NCI-H446 treated with DMSO at 0.1 percent for 48 hours (cell line): ENCODE measurements at regions not wholly inside any gene's neighbourhood (a gene's known extent, or its start where the extent isn't known, plus 50 kb on each side); places are given as distances from the start of the nearest gene placed in this dataset.

ENCODE experiments used
- DNase-seq: peaks from one replicate; lab custom pipeline; 2025; lab: John Stamatoyannopoulos, UW

- no peak for DNase-seq
Observed at GRCh38 chr2:45141883-45142866, 132.9 kb upstream of the SIX2 start.

- no peak for DNase-seq
Observed at GRCh38 chr2:45140675-45141074, 131.4 kb upstream of the SIX2 start.

DNA sequence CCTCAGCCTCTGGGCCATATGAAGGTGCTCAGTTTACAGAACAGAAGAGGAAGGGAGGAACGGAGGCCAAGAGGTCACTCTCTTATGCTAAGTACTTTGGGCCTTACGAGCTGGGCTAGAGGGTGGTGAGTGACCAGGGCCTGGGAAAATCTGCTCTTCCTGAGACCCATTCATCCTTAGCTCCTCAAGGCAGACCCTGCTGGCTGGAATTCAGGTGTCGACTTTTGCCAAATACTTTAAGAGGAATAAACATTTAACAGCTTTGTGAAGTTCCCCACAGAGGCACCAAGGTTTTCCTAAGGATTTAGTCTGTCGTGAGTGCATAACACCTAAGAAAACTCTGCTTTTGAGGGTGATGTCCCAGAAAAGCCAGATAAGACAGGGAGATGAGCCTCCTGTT lies 129.7 kb upstream of the SIX2 start:
- DNase-seq: no peak

- no peak for DNase-seq
Observed at GRCh38 chr2:45137966-45138695, 128.9 kb upstream of the SIX2 start.

- DNase-seq: no peak
Observed at GRCh38 chr2:45134726-45135125, 125.5 kb upstream of the SIX2 start.

DNA sequence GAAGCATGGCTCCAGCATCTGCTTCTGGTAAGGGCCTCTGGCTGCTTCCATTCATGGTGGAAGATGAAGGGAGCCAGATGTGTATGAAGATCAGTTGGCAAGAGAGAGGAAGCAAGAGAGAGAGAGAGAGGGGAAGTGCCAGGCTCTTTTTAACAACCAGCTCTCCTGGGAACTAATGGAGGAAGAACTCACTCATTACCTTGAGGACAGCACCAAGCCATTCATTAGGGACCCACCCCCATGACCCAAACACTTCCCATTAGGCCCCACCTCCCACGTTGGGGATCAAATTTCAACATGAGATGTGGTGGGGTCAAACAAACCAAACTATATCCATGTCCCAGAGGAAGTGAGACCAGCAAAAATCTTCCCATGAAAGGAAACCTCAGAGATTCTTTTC lies 124.8 kb upstream of the SIX2 start:
- DNase-seq: no peak

DNA sequence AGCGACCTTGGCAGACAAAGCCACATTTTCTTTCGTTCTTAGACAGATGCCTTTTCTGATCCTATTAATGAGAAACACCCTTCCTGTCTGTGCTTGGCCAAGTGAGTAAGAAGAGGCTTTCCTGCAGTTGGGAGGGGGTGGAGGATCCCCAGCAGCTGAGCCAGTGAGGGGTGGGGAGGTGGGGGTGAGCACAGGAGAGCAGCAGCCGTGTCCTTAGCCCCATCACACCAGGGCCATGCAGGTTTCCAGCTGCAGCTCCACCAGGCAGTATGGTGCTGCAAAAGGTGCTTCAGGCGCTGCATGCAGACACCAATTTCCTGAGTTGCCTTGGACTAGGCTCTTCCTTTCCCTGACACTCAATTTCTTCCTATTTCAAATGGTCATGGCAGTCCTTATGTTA lies 123.3 kb upstream of the SIX2 start:
- DNase-seq: no peak

DNA sequence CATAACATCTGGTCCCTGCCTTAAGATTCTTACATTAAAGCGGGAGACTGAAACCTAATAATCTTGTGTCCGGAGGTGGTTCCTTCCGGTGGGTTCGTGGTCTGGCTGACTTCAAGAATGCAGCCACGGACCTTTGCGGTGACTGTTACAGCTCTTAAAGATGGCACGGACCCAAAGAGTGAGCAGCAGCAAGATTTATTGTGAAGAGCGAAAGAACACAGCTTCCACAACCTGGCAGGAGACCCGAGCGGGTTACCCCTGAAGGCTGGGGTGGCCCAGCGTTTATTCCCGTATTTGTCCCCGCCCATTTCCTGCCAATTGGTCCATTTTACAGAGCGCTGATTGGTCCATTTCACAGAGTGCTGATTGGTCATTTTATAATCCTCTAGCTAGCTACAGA lies 122.3 kb upstream of the SIX2 start:
- DNase-seq: no peak

GRCh38 chr2:45130736-45131135 lies 121.5 kb upstream of the SIX2 start:
- no peak for DNase-seq

GRCh38 chr2:45128580-45128997 lies 119.3 kb upstream of the SIX2 start:
- no peak for DNase-seq

DNA sequence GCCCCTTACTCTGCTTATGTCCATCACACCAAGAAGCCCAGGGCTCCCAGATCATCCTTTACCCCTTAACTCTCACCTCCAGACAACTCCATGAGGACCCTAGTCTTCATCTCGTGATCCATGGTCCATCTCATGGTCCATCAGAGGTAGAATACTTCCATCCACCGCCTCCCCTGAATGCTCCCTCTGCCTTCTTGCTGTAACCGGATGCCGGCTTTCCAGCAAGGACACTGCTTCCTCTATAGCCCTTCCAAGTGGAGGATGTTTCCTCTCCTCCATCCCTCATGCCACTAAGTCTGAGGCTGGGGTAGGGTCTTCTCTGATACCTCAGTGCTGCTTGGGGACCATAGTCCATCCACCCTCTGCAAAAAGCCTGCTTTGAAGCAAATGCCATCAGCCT lies 118.6 kb upstream of the SIX2 start:
- no peak for DNase-seq

DNA sequence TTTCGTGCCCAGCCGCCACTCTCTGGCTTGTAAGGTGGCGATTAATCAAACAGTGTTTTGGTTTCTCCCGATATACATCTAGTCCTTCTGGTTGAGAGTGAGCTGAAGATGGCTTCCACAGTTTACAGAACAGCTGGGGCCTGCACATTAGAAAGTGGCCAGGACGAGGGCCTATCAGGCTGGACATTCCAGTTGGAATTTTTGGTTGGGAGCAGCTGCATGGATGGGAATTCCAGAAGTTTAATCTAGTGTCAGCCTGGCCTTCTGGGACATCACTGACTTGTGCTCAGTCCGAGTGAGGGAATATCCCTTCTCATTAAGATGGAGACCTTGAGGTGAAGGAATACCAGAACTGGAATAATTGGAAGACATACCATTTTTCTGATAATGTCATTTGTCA lies 118.1 kb upstream of the SIX2 start:
- DNase-seq: no peak

GRCh38 chr2:45125232-45125631 lies 116.0 kb upstream of the SIX2 start:
- DNase-seq: no peak

GRCh38 chr2:45124456-45124855 lies 115.2 kb upstream of the SIX2 start:
- no peak for DNase-seq

DNA sequence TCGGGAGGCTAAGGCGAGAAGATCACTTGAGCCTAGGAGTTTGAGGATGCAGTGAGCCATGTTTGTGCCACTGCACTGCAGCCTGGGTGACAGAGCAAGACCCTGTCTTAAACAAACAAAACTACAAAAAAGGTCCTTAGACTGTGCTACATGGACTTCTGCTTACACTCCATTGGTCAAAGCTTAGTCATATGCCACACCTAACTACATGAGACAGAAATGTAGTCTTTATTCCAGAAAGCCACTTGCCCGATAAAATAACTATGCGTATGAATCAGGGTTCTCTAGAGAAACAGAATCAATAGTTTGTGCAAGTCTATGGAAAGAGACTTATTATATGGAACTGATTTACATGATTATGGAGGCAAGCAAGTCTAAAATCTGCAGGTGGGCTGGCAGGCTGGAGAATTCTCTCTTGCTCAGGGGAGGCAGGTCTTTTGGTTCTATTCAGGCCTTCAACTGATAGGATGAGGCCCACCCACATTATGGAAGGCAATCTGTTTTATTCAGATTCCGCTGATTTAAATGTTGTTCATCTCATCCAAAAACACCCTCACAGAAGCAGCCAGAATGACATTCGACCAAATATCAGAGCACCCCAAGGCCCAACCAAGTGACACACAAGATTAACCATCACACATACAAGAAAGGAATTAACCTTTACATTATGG lies 114.4 kb upstream of the SIX2 start:
- no peak for DNase-seq

- DNase-seq: no peak
Observed at GRCh38 chr2:45123065-45123464, 113.8 kb upstream of the SIX2 start.

GRCh38 chr2:45121236-45121927 lies 112.1 kb upstream of the SIX2 start:
- DNase-seq: no peak

- DNase-seq: no peak
Observed at GRCh38 chr2:45120546-45120945, 111.3 kb upstream of the SIX2 start.

GRCh38 chr2:45119855-45120254 lies 110.6 kb upstream of the SIX2 start:
- no peak for DNase-seq

DNA sequence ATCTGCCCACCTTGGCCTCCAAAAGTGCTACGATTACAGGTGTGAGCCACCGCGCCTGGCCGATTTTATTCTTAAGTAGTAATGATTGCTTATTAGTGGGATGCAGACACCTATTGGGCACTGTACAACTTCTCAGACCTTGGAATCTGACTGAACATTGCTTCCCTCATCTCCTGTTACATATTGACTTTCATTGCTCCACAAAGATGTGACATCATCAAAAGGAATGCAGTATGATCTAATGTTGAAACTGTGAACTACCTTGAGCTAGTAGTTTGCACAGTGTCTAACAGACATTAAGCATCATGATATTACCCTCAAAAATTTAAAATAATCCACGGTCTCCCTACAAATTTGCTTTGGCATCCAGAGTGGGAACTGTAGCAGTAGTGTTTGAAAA lies 109.8 kb upstream of the SIX2 start:
- no peak for DNase-seq

- DNase-seq: no peak
Observed at GRCh38 chr2:45117383-45117782, 108.1 kb upstream of the SIX2 start.

DNA sequence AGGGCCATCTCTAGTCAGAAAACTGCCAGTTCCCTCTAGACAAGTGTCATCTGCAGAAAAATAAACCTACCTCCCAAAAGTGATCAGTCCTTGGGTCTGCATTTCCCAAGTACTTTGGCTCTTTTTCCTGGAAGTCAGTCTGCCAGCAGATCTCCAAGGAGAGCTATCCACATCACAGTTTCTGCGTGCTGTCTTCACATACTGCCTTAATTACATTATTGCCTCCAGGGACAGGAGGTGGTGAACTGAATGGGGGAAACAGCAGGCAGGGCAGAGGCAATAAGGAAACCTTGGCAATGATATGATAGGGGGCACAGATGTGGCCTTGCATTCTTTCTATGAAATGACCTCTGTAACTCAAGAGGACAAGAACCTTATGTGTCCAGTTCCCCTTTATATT lies 105.9 kb upstream of the SIX2 start:
- no peak for DNase-seq
